Cardiac muscle cell (in vitro differentiated cells and primary cell): ENCODE measurements at regions not wholly inside any gene's neighbourhood (a gene's known extent, or its start where the extent isn't known, plus 50 kb on each side); places are given as distances from the start of the nearest gene placed in this dataset.

Experiments used
- DNase-seq, 2 donors: peaks; one replicate each; pipeline versions ENCODE4 v3.0.0 to v3.0.0-alpha.2; 2010 to 2017; ENCODE audit warnings: low read depth in 1 of 2, low spot score in 1 of 2
- H3K27ac ChIP-seq: fragments of 200-600 bp; sonication (generic); 2 replicates; pipeline ENCODE4 v1.5.1; 2016
- H3K27me3 ChIP-seq: fragments of 200-600 bp; sonication (generic); 2 replicates; pipeline ENCODE4 v1.6.0; 2016; ENCODE audit warnings: control low read depth
- H3K36me3 ChIP-seq: fragments of 200-600 bp; sonication (generic); 2 replicates; pipeline ENCODE4 v1.5.1; 2016; ENCODE audit warnings: control low read depth
- H3K4me1 ChIP-seq: fragments of 200-600 bp; sonication (generic); 2 replicates; pipeline ENCODE4 v1.8.1; 2017; ENCODE audit warnings: low read depth, mild to moderate bottlenecking, mixed run types
- H3K4me3 ChIP-seq: fragments of 200-600 bp; sonication (generic); 2 replicates; pipeline ENCODE4 v1.5.1; 2016; ENCODE audit warnings: mild to moderate bottlenecking
- H3K9me3 ChIP-seq: fragments of 200-600 bp; sonication (generic); 2 replicates; pipeline ENCODE4 v1.5.1; 2017; ENCODE audit warnings: low read depth, mild to moderate bottlenecking, control low read depth
- CTCF ChIP-seq: IDR thresholded peaks from 2 replicates; pipeline ENCODE4 v1.5.1; 2012; ENCODE audit warnings: low read depth, mild to moderate bottlenecking, low read length

- H3K27me3 ChIP-seq = no peaks in the 10 kb centered on the region
- H3K4me3 ChIP-seq = no peak overlapping the region
- H3K4me1 ChIP-seq = no peaks in the 10 kb centered on the region
- H3K9me3 ChIP-seq = no peaks in the 10 kb centered on the region
- no peaks in the 10 kb centered on the region for H3K36me3 ChIP-seq
- no peak overlapping the region for H3K27ac ChIP-seq
- TF ChIP-seq CTCF = no peak
- no peak for DNase-seq
Measured at GRCh38 chr6:105797286-105797979, 288.7 kb upstream of the PRDM1 start.

GRCh38 chr6:105795913-105796517, 290.1 kb upstream of the PRDM1 start:
- H3K27me3 ChIP-seq = no peaks in the 10 kb centered on the region
- H3K27ac ChIP-seq = no peak overlapping the region
- no peak overlapping the region for H3K4me3 ChIP-seq
- H3K9me3 ChIP-seq = no peaks in the 10 kb centered on the region
- no peaks in the 10 kb centered on the region for H3K4me1 ChIP-seq
- TF ChIP-seq CTCF = no peak
- no peaks in the 10 kb centered on the region for H3K36me3 ChIP-seq
- no peak for DNase-seq

- H3K27me3 ChIP-seq = no peaks in the 10 kb centered on the region
Measured at GRCh38 chr6:105795366-105795765, 290.8 kb upstream of the PRDM1 start.

GRCh38 chr6:105794870-105795269, 291.3 kb upstream of the PRDM1 start:
- H3K4me1 ChIP-seq = no peaks in the 10 kb centered on the region
- no peaks in the 10 kb centered on the region for H3K9me3 ChIP-seq
- H3K36me3 ChIP-seq = no peaks in the 10 kb centered on the region
- H3K27me3 ChIP-seq = no peaks in the 10 kb centered on the region
- no peak for DNase-seq
- TF ChIP-seq CTCF = no peak
- no peak overlapping the region for H3K4me3 ChIP-seq
- no peak overlapping the region for H3K27ac ChIP-seq

More at GRCh38 chr6:105795366-105795765, 290.8 kb upstream of the PRDM1 start:
- Histone ChIP-seq H3K4me3 (no peak overlapping the region), H3K27ac (no peak overlapping the region), H3K4me1 (no peaks in the 10 kb centered on the region), H3K36me3 (no peaks in the 10 kb centered on the region), H3K9me3 (no peaks in the 10 kb centered on the region)
- no peak for DNase-seq
- TF ChIP-seq CTCF = no peak

GRCh38 chr6:105794239-105794638, 291.9 kb upstream of the PRDM1 start:
- peak in 1 of 2 donors; percentile 23 for DNase-seq
- Histone ChIP-seq H3K9me3 (no peaks in the 10 kb centered on the region), H3K27me3 (no peaks in the 10 kb centered on the region)

More at GRCh38 chr6:105794239-105794638, 291.9 kb upstream of the PRDM1 start:
- Histone ChIP-seq H3K4me3 (no peak overlapping the region), H3K4me1 (no peaks in the 10 kb centered on the region), H3K27ac (no peak overlapping the region), H3K36me3 (no peaks in the 10 kb centered on the region)
- no peak for TF ChIP-seq CTCF
